A549 (cell line): ENCODE measurements at regions not wholly inside any gene's neighbourhood (a gene's known extent, or its start where the extent isn't known, plus 50 kb on each side); places are given as distances from the start of the nearest gene placed in this dataset.

Experiments used
- FOSL2 ChIP-seq, 2 experiments: fragments of 450-650 bp in 1 of 2; fragments of >200 bp in 1 of 2; sonication (Bioruptor Twin) in 1 of 2; formaldehyde crosslinking; IDR thresholded peaks; 2 replicates each; pipeline versions ENCODE4 v1.5.0 to v1.6.1; 2016 to 2020; ENCODE audit warnings: mild to moderate bottlenecking in 1 of 2, moderate library complexity in 1 of 2
- POLR2A ChIP-seq: IDR thresholded peaks from 2 replicates; pipeline ENCODE4 v1.6.1; 2012; ENCODE audit warnings: mild to moderate bottlenecking, low read length
- RAD21 ChIP-seq, 2 experiments: fragments of >200 bp in 1 of 2; sonication (Bioruptor Twin) in 1 of 2; formaldehyde crosslinking in 1 of 2; IDR thresholded peaks in 1 of 2; conservative IDR thresholded peaks in 1 of 2; 2 replicates in 1 of 2; 3 replicates in 1 of 2; pipeline ENCODE4 v1.6.1; 2012 to 2018; ENCODE audit warnings: inconsistent platforms in 1 of 2
- REST ChIP-seq: fragments of 200-600 bp; sonication (generic); IDR thresholded peaks from 2 replicates; pipeline ENCODE4 v1.6.1; 2016; ENCODE audit warnings: antibody characterized with exemption, mild to moderate bottlenecking, moderate library complexity
- SMC3 ChIP-seq: fragments of >200 bp; sonication (Bioruptor Twin); formaldehyde crosslinking; IDR thresholded peaks from 3 replicates; pipeline ENCODE4 v1.6.1; 2018; ENCODE audit warnings: inconsistent platforms
- TF ChIP-seq, protein P1 (sequence below): fragments of >200 bp; sonication (Bioruptor Twin); formaldehyde crosslinking; IDR thresholded peaks from 3 replicates; pipeline ENCODE4 v1.5.1; 2016
- TF ChIP-seq, protein P2 (sequence below): IDR thresholded peaks from 2 replicates; pipeline ENCODE4 v1.6.1; 2012
- TF ChIP-seq, protein P3 (sequence below): fragments of 250-450 bp; sonication (Bioruptor Pico); IDR thresholded peaks from 2 replicates; pipeline ENCODE4 v1.5.0; 2021; ENCODE audit warnings: mild to moderate bottlenecking, moderate library complexity, borderline replicate concordance

DNA sequence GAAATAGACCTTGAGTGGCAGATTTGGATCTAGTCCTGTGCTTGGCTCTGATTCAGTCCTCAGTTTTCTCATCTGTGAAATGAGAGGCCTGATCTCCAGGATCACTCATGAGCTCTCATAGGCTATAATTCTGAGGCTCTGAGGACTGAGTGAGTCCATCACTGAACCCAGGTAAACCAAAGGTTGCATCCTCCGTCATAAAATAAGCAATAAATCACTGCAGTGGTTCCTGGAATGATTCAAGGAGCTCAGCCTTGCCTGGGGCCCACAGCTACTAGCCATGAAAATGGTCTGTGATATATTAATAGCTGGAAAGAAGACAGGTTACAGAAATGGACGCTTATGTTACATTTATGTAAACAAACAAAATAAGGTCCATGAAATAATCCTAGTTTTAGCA, 124.8 kb downstream of the MAP3K7 start:
- TF ChIP-seq POLR2A (no peak), FOSL2 (IDR thresholded peaks at IDR 0.05) (no peak), FOSL2 (CRISPR knock-in tag; IDR thresholded peaks at IDR 0.05) (no peak), RAD21 (conservative IDR thresholded peaks at IDR 0.05 in 1 of 2, IDR thresholded peaks at IDR 0.05 in 1 of 2) (no peak), REST (no peak), SMC3 (no peak)
- TF ChIP-seq, protein P1, sequence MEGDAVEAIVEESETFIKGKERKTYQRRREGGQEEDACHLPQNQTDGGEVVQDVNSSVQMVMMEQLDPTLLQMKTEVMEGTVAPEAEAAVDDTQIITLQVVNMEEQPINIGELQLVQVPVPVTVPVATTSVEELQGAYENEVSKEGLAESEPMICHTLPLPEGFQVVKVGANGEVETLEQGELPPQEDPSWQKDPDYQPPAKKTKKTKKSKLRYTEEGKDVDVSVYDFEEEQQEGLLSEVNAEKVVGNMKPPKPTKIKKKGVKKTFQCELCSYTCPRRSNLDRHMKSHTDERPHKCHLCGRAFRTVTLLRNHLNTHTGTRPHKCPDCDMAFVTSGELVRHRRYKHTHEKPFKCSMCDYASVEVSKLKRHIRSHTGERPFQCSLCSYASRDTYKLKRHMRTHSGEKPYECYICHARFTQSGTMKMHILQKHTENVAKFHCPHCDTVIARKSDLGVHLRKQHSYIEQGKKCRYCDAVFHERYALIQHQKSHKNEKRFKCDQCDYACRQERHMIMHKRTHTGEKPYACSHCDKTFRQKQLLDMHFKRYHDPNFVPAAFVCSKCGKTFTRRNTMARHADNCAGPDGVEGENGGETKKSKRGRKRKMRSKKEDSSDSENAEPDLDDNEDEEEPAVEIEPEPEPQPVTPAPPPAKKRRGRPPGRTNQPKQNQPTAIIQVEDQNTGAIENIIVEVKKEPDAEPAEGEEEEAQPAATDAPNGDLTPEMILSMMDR, result no peak
- TF ChIP-seq, protein P2, sequence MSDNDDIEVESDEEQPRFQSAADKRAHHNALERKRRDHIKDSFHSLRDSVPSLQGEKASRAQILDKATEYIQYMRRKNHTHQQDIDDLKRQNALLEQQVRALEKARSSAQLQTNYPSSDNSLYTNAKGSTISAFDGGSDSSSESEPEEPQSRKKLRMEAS, result no peak
- TF ChIP-seq, protein P3, sequence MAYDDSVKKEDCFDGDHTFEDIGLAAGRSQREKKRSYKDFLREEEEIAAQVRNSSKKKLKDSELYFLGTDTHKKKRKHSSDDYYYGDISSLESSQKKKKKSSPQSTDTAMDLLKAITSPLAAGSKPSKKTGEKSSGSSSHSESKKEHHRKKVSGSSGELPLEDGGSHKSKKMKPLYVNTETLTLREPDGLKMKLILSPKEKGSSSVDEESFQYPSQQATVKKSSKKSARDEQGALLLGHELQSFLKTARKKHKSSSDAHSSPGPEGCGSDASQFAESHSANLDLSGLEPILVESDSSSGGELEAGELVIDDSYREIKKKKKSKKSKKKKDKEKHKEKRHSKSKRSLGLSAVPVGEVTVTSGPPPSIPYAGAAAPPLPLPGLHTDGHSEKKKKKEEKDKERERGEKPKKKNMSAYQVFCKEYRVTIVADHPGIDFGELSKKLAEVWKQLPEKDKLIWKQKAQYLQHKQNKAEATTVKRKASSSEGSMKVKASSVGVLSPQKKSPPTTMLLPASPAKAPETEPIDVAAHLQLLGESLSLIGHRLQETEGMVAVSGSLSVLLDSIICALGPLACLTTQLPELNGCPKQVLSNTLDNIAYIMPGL (CRISPR knock-in tag), result no peak
